ENCODE measurements at regions not wholly inside any gene's neighbourhood (a gene's known extent, or its start where the extent isn't known, plus 50 kb on each side); places are given as distances from the start of the nearest gene placed in this dataset.

DNA sequence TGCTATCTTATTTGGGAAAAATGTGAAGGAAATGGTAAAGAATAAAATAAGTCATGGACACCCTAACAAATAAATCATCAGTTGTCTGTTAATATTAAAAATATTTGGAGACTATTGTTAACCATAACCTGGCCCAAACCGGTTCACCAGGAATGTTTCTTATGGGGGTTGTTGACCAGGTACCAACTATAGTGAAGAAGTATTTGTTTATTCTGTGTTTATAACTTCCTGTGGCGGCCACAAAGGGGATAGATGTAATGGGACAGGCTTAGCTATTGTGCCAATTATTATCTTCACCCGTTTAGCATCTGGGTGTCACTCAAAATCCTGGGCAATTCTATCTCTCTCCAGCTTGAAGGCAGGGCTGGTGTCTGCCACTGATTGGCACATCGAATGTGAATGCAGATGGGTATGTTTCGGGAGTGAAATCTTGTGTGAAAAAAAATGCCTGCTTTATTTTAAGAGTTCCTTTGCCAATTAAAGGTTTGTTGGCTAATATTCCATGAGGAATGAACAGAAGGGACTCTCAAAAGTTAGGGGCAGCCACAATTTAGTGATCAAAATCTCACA lies 500.9 kb downstream of the ARL4A start:
- Mint-ChIP-seq H3K27me3 (ENCODE audit: low read depth) (no peaks in the 10 kb centered on the region), H3K36me3 (ENCODE audit: low read depth) (no peaks in the 10 kb centered on the region)
- TF ChIP-seq, protein P1, sequence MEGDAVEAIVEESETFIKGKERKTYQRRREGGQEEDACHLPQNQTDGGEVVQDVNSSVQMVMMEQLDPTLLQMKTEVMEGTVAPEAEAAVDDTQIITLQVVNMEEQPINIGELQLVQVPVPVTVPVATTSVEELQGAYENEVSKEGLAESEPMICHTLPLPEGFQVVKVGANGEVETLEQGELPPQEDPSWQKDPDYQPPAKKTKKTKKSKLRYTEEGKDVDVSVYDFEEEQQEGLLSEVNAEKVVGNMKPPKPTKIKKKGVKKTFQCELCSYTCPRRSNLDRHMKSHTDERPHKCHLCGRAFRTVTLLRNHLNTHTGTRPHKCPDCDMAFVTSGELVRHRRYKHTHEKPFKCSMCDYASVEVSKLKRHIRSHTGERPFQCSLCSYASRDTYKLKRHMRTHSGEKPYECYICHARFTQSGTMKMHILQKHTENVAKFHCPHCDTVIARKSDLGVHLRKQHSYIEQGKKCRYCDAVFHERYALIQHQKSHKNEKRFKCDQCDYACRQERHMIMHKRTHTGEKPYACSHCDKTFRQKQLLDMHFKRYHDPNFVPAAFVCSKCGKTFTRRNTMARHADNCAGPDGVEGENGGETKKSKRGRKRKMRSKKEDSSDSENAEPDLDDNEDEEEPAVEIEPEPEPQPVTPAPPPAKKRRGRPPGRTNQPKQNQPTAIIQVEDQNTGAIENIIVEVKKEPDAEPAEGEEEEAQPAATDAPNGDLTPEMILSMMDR (IDR thresholded peaks at IDR 0.05; ENCODE audit: unreplicated experiment in 3 of 3), result no peak

DNA sequence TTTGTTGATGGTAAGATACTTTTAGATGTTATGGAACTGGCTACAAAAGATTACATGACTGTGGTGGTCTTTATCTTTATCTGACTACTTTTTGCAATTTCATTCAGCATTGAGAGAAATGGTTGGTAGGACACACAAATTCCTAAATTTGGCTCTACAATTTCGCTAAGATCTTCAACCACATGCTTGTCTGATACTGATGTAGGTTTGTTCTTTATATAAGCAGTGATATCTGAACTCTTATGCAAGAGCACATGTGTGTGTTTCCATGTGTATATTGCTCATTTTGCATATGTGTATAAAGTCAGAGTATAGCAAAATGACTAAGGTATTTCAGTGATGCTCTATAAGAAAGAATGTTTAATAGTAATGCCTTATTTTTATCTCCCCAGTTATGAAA lies 501.5 kb downstream of the ARL4A start:
- Mint-ChIP-seq H3K36me3 (ENCODE audit: low read depth) (no peaks in the 10 kb centered on the region), H3K9me3 (no peaks in the 10 kb centered on the region), H3K4me3 (no peak overlapping the region), H3K27me3 (ENCODE audit: low read depth) (no peaks in the 10 kb centered on the region), H3K27ac (peak overlapping the region in 1 of 3 experiments; percentile 49), H3K4me1 (peaks cover 9% of the 10 kb centered on the region)
- TF ChIP-seq, protein P1 (IDR thresholded peaks at IDR 0.05; ENCODE audit: unreplicated experiment in 3 of 3), result no peak

More for the DNA sequence above, 500.9 kb downstream of the ARL4A start:
- Mint-ChIP-seq H3K4me1 (peaks cover 9% of the 10 kb centered on the region), H3K9me3 (no peaks in the 10 kb centered on the region), H3K4me3 (no peak overlapping the region), H3K27ac (peak overlapping the region in 1 of 3 experiments; percentile 22)

DNA sequence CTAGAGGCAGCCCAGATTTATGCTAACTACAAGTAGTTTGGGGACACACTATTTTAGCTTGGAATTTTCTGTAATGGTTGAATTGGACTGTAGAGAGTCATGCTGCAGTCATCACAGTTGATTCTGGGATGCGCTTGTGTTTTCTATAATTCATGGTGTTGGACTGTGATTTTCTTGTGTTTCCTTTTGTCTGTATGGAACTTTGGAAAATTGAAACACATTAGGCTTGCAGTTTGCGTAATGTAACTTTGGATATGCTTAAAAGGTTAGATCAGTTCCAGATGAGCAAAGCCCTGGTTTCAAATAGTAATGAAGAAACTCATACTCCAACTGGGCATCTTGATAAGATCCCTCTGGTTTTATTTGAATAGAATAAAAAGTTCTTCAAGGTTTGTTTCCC lies 502.2 kb downstream of the ARL4A start:
- Mint-ChIP-seq H3K27ac (peak overlapping the region in 1 of 3 experiments; percentile 49), H3K9me3 (no peaks in the 10 kb centered on the region), H3K27me3 (ENCODE audit: low read depth) (no peaks in the 10 kb centered on the region), H3K4me3 (no peak overlapping the region), H3K4me1 (peaks cover 14% of the 10 kb centered on the region), H3K36me3 (ENCODE audit: low read depth) (no peaks in the 10 kb centered on the region)
- TF ChIP-seq, protein P1 (IDR thresholded peaks at IDR 0.05; ENCODE audit: unreplicated experiment in 3 of 3), result no peak

DNA sequence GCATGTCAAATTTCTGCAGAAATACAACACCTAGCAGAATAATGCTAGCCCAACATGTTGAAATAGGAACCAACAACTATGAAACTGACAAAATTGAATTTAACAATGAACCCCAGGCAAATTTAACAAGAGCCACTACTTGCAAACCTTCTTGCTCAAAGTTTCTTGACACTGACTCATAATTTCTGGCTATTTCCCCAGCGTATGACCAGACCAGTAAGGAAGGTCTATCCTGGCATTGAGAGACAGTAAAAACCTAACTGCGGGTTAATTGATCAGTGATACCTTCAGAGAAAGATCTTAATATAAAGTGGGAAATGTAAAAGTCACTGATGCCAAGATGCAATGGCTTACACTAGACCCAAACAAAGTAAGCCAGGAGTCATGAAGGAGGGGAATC lies 510.1 kb downstream of the ARL4A start:
- H3K27me3 Mint-ChIP-seq (ENCODE audit: low read depth), result no peaks in the 10 kb centered on the region
- peaks cover 5% of the 10 kb centered on the region for H3K4me1 Mint-ChIP-seq
- no peaks in the 10 kb centered on the region for H3K9me3 Mint-ChIP-seq
- no peak overlapping the region for H3K27ac Mint-ChIP-seq
- TF ChIP-seq, protein P1 (IDR thresholded peaks at IDR 0.05; ENCODE audit: unreplicated experiment in 3 of 3), result no peak
- H3K4me3 Mint-ChIP-seq, result no peak overlapping the region
- H3K36me3 Mint-ChIP-seq (ENCODE audit: low read depth), result no peaks in the 10 kb centered on the region

DNA sequence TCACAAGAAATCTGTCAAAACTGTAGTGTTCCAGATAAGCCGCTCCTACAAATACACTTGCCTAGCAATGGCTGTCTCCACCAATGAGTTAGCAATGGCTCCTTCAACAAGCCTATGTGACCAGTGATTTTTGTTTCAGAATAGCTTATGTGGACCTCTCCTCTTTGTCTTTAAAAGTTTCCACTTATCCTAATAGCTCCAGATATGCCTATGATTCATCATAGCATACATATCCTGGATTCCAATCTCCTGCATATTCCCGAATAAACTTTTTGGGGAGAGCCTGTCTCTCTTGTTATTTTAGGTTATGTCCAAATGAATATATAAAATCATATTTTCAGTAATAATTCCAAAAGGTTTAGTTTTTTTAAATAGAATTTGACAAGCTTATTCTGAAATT lies 510.6 kb downstream of the ARL4A start:
- H3K27ac Mint-ChIP-seq, result no peak overlapping the region
- peaks cover 5% of the 10 kb centered on the region for H3K4me1 Mint-ChIP-seq
- no peaks in the 10 kb centered on the region for H3K27me3 Mint-ChIP-seq (ENCODE audit: low read depth)
- H3K9me3 Mint-ChIP-seq, result no peaks in the 10 kb centered on the region
- TF ChIP-seq, protein P1 (IDR thresholded peaks at IDR 0.05; ENCODE audit: unreplicated experiment in 3 of 3), result no peak
- no peak overlapping the region for H3K4me3 Mint-ChIP-seq
- no peaks in the 10 kb centered on the region for H3K36me3 Mint-ChIP-seq (ENCODE audit: low read depth)

DNA sequence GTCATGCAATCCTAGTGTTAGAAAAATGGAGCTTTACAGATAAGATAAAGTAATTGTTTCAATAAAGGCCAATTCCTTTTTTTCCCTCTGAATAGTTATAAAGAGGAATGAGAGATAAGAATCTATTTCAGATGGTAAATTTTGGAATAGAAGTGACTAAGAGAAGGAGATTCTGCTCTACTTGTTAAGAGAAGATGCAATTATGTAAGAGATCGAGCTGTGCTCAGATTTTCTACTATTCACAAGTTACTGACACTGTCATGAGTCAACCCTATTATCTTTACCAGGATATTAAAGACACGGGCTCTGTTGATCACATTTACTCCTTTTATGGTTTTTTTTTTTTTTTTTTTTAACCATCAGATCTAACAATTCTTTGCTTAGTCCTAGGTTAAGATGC lies 511.3 kb downstream of the ARL4A start:
- Mint-ChIP-seq H3K27ac (no peak overlapping the region), H3K9me3 (no peaks in the 10 kb centered on the region), H3K4me1 (peaks cover 5% of the 10 kb centered on the region), H3K27me3 (ENCODE audit: low read depth) (no peaks in the 10 kb centered on the region), H3K36me3 (ENCODE audit: low read depth) (no peaks in the 10 kb centered on the region), H3K4me3 (no peak overlapping the region)
- TF ChIP-seq, protein P1 (IDR thresholded peaks at IDR 0.05; ENCODE audit: unreplicated experiment in 3 of 3), result no peak
